Suprapubic skin (tissue), 4 donors: ENCODE measurements at regions not wholly inside any gene's neighbourhood (a gene's known extent, or its start where the extent isn't known, plus 50 kb on each side); places are given as distances from the start of the nearest gene placed in this dataset.

Experiments
- CTCF ChIP-seq, 2 donors: fragments of 200-600 bp in 1 of 2; fragments of 450-650 bp in 1 of 2; sonication (generic) in 1 of 2; IDR thresholded peaks; one replicate each; pipeline ENCODE4 v1.5.1; 2016 to 2019; ENCODE audit warnings: antibody characterized with exemption in 2 of 2, mild to moderate bottlenecking in 1 of 2, moderate library complexity in 1 of 2
- EP300 ChIP-seq: sonication (generic); formaldehyde crosslinking; IDR thresholded peaks from one replicate; pipeline ENCODE4 v1.6.1; 2017; ENCODE audit warnings: antibody characterized with exemption
- POLR2A ChIP-seq, 2 donors: fragments of 450-650 bp; IDR thresholded peaks; one replicate each; pipeline ENCODE4 v1.6.1; 2017; ENCODE audit warnings: antibody characterized with exemption in 2 of 2, mild to moderate bottlenecking in 2 of 2, moderate library complexity in 2 of 2
- POLR2AphosphoS5 ChIP-seq, 3 donors: sonication (generic); formaldehyde crosslinking; IDR thresholded peaks; one replicate each; pipeline ENCODE4 v1.6.1; 2017; ENCODE audit warnings: antibody characterized with exemption in 3 of 3

- TF ChIP-seq CTCF (IDR thresholded peaks at IDR 0.05) (no peak), POLR2A (IDR thresholded peaks at IDR 0.05) (no peak), POLR2AphosphoS5 (IDR thresholded peaks at IDR 0.05) (no peak), EP300 (no peak)
Measured at GRCh38 chr4:79748835-79749234, 324.2 kb downstream of the ANTXR2 start.
